Neural progenitor cell (in vitro differentiated cells): ENCODE measurements at regions not wholly inside any gene's neighbourhood (a gene's known extent, or its start where the extent isn't known, plus 50 kb on each side); places are given as distances from the start of the nearest gene placed in this dataset.

Experiments
- CTCF ChIP-seq: fragments of 200-600 bp; sonication (generic); IDR thresholded peaks from 2 replicates; pipeline ENCODE4 v1.5.1; 2017; ENCODE audit warnings: antibody characterized with exemption, mild to moderate bottlenecking
- EZH2 ChIP-seq: fragments of 200-600 bp; sonication (generic); IDR thresholded peaks from 2 replicates; pipeline ENCODE4 v1.6.1; 2017; ENCODE audit warnings: antibody characterized with exemption, mild to moderate bottlenecking, moderate library complexity

DNA sequence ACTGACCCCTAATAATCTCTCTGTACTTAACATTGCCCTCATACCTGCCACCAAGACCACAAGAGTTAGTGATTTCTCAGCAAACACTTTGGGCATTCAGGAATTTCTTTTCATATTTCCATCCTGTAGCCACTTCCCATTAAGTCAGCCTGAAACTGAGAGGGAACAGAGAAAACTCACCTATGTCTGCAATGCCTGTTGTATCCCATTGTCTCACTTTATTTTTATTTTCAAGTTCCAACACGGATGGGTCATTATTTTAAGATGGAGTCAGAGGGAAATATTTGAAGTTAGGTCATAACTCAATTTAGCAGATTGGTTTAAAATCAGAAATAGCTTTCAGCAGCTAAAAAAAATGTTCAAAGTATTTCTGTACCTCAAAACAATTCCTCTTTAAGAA is 937.8 kb upstream of the CHORDC1 start:
- no peak for TF ChIP-seq CTCF
- no peak for TF ChIP-seq EZH2
